Nephron progenitor cell (in vitro differentiated cells): ENCODE measurements at regions not wholly inside any gene's neighbourhood (a gene's known extent, or its start where the extent isn't known, plus 50 kb on each side); places are given as distances from the start of the nearest gene placed in this dataset.

Experiments
- DNase-seq: peaks from one replicate; pipeline ENCODE4 v3.0.0; 2021
- H3K27ac Mint-ChIP-seq: 2 replicates; pipeline ENCODE4 v1.8.0; 2021; ENCODE audit warnings: mild to moderate bottlenecking, moderate library complexity, mixed read lengths
- H3K27me3 Mint-ChIP-seq: 2 replicates; pipeline ENCODE4 v1.8.0; 2021; ENCODE audit warnings: mild to moderate bottlenecking, low read depth, mixed read lengths; ENCODE audit not compliant: poor library complexity
- H3K36me3 Mint-ChIP-seq: 2 replicates; pipeline ENCODE4 v1.8.0; 2021; ENCODE audit warnings: low read depth, mixed read lengths
- H3K4me1 Mint-ChIP-seq: 2 replicates; pipeline ENCODE4 v1.8.0; 2021; ENCODE audit warnings: mixed read lengths
- H3K4me3 Mint-ChIP-seq: 2 replicates; pipeline ENCODE4 v1.8.0; 2021; ENCODE audit warnings: mild to moderate bottlenecking, moderate library complexity, mixed read lengths
- H3K9me3 Mint-ChIP-seq: 2 replicates; pipeline ENCODE4 v1.8.0; 2021; ENCODE audit warnings: mild to moderate bottlenecking, moderate library complexity, mixed read lengths
- TF ChIP-seq, protein P1 (sequence below): fragments of 200-600 bp; sonication (generic); IDR thresholded peaks from 2 replicates; pipeline ENCODE4 v1.5.0; 2021; ENCODE audit warnings: antibody characterized with exemption

DNA sequence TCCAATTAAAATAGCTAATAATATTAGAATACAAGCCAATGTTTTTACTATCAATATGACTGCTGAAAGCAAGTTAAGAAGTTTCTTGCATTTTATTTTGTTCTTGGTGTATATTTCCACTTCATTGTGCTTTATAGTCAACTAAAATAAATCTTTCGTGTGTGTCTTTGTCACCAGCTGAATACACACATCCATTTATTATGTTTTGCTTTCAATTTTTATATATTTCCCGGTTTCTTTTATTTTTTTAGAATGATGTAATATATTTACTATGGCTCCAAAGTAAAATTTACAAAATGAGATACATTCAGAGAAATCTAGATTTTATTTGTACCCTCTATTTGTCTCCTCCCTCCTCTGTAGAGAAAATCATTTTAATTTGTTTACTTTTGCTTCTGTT is 495.9 kb upstream of the PAPPA start:
- TF ChIP-seq, protein P1, sequence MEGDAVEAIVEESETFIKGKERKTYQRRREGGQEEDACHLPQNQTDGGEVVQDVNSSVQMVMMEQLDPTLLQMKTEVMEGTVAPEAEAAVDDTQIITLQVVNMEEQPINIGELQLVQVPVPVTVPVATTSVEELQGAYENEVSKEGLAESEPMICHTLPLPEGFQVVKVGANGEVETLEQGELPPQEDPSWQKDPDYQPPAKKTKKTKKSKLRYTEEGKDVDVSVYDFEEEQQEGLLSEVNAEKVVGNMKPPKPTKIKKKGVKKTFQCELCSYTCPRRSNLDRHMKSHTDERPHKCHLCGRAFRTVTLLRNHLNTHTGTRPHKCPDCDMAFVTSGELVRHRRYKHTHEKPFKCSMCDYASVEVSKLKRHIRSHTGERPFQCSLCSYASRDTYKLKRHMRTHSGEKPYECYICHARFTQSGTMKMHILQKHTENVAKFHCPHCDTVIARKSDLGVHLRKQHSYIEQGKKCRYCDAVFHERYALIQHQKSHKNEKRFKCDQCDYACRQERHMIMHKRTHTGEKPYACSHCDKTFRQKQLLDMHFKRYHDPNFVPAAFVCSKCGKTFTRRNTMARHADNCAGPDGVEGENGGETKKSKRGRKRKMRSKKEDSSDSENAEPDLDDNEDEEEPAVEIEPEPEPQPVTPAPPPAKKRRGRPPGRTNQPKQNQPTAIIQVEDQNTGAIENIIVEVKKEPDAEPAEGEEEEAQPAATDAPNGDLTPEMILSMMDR, result no peak
- Mint-ChIP-seq H3K9me3 (no peaks in the 10 kb centered on the region), H3K4me3 (no peak overlapping the region), H3K27me3 (no peaks in the 10 kb centered on the region), H3K27ac (no peak overlapping the region), H3K36me3 (no peaks in the 10 kb centered on the region), H3K4me1 (peaks cover 7% of the 10 kb centered on the region)
- no peak for DNase-seq

DNA sequence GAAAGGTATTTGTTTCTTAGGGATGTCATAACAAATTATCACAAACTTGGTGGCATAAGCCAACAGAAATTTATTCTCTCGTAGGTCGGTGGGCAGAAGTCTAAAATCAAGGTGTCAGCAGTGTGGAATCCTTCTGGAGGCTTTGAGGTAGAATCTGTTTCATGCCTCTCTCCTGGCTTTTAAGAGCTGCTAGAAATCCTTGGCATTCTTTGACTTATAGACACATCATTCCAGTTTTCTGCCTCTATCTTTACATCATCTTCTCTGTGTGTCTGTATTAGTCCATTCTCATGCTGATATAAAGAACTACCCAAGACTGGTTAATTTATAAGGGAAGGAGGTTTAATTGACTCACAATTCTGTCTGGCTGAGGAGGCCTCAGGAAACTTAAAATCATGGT is 488.1 kb upstream of the PAPPA start:
- Mint-ChIP-seq H3K36me3 (no peaks in the 10 kb centered on the region), H3K9me3 (no peaks in the 10 kb centered on the region), H3K27ac (no peak overlapping the region), H3K4me3 (no peak overlapping the region), H3K27me3 (peaks cover 3% of the 10 kb centered on the region), H3K4me1 (no peaks in the 10 kb centered on the region)
- no peak for DNase-seq
- TF ChIP-seq, protein P1, result no peak

DNA sequence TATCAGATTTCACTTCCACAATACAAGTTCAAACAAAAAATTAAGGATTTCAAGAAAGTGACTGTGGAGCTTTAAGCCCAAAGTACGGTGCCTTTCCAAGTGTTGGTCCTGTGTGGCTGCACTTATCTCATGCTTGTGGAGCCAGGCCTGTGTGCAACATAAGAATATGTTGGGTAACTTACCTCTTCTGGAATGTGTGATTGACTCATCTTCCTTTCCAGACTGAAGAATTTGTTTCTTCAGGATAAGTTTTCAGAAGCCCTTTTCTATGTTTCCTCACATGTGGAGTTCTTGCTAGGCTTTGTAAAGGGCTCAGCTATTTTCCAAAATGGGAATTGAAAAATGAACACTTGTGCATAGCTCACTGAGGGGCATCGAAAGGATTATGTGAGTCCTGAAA is 485.1 kb upstream of the PAPPA start:
- Mint-ChIP-seq H3K36me3 (no peaks in the 10 kb centered on the region), H3K4me1 (peaks cover 22% of the 10 kb centered on the region), H3K4me3 (no peak overlapping the region), H3K27ac (no peak overlapping the region), H3K9me3 (no peaks in the 10 kb centered on the region), H3K27me3 (peaks cover 3% of the 10 kb centered on the region)
- TF ChIP-seq, protein P1, result no peak
- DNase-seq, result no peak

DNA sequence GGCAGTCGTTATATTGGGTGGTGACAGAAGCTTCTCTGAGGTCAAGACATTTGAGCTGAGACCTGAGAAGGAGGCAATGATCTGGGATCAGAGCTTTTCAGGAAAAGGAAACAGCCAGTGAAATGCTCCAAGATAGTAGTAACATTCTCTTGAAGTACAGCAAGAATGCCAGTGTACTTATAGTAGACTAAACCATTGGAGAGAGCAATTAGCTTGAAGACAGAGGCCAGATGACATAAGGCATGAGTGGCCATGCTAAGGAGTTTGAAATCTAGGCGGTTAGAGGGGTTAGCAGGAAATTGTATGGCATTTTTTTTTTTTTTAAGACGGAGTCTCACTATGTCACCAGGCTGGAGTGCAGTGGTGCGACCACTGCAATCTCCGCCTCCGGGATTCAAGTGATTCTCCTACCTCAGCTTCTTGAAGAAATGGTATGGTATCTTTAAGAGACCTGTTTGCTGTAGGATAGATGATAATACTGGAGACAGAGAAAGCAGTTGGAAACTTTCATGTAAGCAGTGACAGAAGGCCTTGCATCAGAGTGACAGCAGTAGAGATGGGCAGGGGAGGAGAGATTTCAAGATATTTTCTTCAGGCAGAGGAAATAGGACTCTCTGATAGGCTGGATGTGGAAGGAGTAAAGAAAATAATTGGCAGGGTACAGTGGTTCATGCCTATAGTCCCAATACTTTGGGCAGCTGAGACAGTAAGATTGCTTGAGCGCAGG is 482.2 kb upstream of the PAPPA start:
- H3K4me1 Mint-ChIP-seq, result peaks cover 24% of the 10 kb centered on the region
- peaks cover 1% of the 10 kb centered on the region for H3K27me3 Mint-ChIP-seq
- no peaks in the 10 kb centered on the region for H3K36me3 Mint-ChIP-seq
- peak overlapping the region; percentile 68 for H3K27ac Mint-ChIP-seq
- no peak overlapping the region for H3K4me3 Mint-ChIP-seq
- H3K9me3 Mint-ChIP-seq, result peaks cover 6% of the 10 kb centered on the region
- DNase-seq, result no peak
- TF ChIP-seq, protein P1, result no peak

DNA sequence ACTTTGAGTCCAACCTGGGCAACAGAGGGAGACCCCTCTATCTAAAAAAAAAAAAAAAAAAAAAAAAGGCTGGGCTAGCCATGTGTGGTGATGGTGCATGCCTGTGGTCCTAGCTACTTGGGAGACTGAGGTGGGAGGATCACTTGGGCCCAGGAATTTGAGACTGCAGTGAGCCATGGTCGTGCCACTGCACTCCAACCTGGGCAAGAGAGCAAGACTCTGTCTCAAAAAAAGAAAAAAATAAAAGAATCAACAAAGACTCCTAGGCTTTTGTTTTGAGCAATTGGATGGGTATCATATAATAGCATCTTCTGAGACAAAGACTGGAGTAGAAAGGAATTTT is 481.7 kb upstream of the PAPPA start:
- H3K27ac Mint-ChIP-seq, result no peak overlapping the region

More for the DNA sequence above, 481.7 kb upstream of the PAPPA start:
- Mint-ChIP-seq H3K36me3 (no peaks in the 10 kb centered on the region), H3K4me1 (peaks cover 24% of the 10 kb centered on the region), H3K9me3 (peaks cover 12% of the 10 kb centered on the region), H3K27me3 (no peaks in the 10 kb centered on the region), H3K4me3 (no peak overlapping the region)
- DNase-seq, result no peak
- TF ChIP-seq, protein P1, result no peak
